WI38 (cell line): ENCODE measurements at regions not wholly inside any gene's neighbourhood (a gene's known extent, or its start where the extent isn't known, plus 50 kb on each side); places are given as distances from the start of the nearest gene placed in this dataset.

Experiments used
- H3K4me3 ChIP-seq: 2 replicates; pipeline ENCODE4 v1.5.1; 2011; ENCODE audit warnings: low read depth, mild to moderate bottlenecking, control low read depth, low read length
- TF ChIP-seq, protein P1 (sequence below): IDR thresholded peaks from 2 replicates; pipeline ENCODE4 v1.5.1; 2012; ENCODE audit warnings: low read depth, mild to moderate bottlenecking, control low read depth, low read length

DNA sequence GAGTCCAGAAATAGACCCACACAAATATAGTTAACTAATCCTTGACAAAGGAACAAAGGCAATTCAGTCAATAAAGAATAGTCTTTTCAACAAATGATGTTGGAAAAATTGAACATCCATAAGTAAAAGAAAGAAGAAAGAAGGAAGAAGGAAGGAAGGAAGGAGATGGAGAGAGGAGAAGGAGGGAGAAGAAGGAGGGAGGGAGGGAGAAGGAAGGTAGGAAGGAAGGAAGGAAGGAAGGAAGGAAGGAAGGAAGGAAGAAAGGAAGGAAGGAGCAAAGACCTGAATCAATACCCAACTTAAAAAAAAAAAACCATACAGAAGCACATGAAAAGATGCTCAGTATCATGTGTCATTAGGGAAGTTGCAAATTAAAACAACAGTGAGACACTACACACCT lies 148.3 kb downstream of the ATL2 start:
- TF ChIP-seq, protein P1, sequence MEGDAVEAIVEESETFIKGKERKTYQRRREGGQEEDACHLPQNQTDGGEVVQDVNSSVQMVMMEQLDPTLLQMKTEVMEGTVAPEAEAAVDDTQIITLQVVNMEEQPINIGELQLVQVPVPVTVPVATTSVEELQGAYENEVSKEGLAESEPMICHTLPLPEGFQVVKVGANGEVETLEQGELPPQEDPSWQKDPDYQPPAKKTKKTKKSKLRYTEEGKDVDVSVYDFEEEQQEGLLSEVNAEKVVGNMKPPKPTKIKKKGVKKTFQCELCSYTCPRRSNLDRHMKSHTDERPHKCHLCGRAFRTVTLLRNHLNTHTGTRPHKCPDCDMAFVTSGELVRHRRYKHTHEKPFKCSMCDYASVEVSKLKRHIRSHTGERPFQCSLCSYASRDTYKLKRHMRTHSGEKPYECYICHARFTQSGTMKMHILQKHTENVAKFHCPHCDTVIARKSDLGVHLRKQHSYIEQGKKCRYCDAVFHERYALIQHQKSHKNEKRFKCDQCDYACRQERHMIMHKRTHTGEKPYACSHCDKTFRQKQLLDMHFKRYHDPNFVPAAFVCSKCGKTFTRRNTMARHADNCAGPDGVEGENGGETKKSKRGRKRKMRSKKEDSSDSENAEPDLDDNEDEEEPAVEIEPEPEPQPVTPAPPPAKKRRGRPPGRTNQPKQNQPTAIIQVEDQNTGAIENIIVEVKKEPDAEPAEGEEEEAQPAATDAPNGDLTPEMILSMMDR = no peak
- no peak overlapping the region for H3K4me3 ChIP-seq

DNA sequence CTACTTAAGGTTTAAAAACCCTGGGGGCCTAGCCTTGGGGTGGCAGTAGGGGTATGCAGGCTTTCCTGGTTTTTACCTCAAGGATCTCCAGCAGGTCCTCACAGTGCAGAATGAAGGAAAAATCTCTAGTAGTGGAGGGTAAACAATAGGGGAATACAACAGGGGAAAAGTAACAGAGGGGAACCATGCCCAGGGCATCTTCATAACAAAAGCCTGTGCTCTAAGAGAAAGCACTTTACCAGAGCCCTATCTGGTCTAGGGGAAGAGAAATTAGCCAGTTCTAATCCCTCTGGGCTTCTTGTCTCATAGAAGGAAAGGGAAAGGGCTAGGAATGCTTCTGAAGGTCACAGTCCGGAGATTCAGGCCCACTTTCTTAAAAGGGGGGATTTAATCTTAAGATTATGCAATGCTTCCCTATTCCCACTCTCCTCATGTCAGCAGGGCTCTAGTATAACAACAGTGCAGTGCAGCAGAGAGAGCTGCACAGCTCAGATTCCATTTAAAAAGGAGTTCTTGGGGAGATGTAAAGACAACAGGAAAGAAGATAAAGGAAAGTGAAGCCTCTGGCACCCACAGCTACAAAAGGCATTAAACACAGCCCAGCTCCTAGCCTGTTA lies 149.0 kb upstream of the CYP1B1 start:
- H3K4me3 ChIP-seq = no peak overlapping the region
- TF ChIP-seq, protein P1 = no peak

DNA sequence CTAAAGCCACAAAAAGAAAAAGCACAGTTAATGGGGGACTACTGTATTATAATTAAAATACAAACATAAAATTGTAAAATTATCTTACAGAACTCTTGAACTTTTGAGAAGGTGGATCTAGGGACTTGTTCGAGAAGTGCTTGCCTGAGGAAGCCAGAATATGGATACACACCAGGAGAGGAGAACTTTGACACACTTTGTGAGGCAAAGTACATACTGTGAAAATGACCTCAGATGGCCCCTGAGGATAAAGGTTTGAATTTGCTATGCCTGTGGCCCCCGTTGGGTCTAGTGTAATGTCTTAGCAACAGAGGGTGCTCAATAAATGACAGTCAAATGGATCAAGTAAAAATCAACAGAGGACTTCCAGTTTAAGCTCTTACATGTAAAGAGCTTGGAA lies 148.2 kb upstream of the CYP1B1 start:
- TF ChIP-seq, protein P1 = no peak
- no peak overlapping the region for H3K4me3 ChIP-seq

DNA sequence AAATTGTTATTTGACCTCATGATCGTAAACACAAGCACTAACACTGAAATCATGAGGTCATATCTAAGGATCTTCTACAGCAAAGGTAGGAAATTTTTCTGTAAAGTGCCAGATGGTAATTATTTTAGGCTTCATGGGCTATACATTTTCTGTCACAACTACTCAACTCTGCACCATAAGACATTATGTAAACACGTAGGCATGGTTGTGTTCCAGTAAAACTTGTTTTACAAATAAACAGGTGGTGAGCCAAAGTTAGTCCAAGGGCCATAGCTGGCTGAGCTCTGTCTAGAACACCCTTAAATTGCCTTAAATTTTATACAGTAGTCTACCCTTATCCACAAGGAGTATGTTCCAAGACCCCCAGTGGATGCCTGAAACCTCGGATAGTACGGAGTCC lies 147.3 kb upstream of the CYP1B1 start:
- TF ChIP-seq, protein P1 = no peak
- no peak overlapping the region for H3K4me3 ChIP-seq

DNA sequence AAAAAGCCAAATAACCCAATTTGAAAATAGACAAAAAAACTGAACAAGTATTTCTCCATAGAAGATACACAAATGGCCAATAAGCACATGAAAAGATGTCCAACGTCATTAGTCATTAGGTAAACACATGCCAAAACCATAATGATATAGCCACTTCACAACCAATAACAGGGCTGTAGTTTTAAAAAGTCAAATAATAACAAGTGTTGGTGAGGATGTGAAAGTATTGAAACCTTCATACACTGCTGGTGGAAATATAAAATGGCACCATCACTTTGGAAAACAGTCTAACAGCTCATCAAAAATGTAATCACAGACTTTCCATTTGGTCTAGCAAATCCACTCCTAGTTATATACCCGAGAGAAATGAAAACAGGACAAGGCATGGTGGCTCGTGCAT lies 144.2 kb upstream of the CYP1B1 start:
- TF ChIP-seq, protein P1 = no peak
- no peak overlapping the region for H3K4me3 ChIP-seq

DNA sequence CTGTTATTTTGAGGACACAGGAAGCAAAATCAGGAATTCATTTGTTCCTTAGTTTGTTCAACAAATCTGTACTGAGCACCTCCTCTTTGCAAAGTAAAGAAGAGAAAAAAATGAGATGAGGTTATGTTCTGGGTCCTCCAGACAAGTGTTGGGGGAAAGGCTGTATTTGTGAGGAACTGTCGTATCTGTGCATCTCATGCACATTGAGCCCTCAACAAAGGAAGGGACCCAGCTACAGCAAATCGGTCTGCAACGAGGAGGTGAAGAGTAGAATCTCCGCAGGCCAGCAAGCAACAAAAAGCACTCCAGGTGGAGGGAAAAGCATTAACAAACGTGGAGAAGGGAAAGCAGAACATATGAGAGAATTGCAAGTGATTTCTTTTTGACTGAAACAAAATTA lies 143.0 kb upstream of the CYP1B1 start:
- H3K4me3 ChIP-seq = no peak overlapping the region
- TF ChIP-seq, protein P1 = no peak

DNA sequence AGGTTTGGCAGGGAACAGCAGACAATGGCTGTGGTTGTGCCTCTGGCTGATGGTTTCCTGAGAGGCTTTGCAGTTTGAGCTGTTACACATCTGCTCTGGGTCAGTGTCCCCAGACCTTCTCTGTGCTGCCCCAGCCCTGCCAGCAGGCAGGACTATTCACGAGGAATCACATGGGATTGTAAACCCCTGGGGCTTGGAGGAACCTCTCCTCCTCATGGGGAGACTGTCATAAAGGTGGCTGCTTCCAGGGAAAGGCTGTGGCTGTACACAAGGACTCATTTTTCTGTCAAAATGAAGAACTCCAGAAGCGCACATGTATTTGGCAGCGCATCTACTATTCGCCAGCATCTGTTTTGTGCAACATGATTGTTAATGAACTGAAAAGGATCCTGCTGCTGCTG lies 142.6 kb upstream of the CYP1B1 start:
- no peak overlapping the region for H3K4me3 ChIP-seq
- TF ChIP-seq, protein P1 = no peak
